Adrenal gland (tissue), 9 donors: ENCODE measurements at regions not wholly inside any gene's neighbourhood (a gene's known extent, or its start where the extent isn't known, plus 50 kb on each side); places are given as distances from the start of the nearest gene placed in this dataset.

Source experiments
- DNase-seq, 7 donors: peaks; one replicate each; pipeline ENCODE4 v3.0.0-alpha.2; 2019 to 2020
- H3K27ac ChIP-seq, 5 donors: fragments of 200-600 bp; sonication (generic) in 4 of 5; 1 replicate in 3 of 5; 2 replicates in 2 of 5; pipeline versions ENCODE4 v1.5.1 to v1.8.0; 2016 to 2020; ENCODE audit warnings: mild to moderate bottlenecking in 1 of 5
- H3K27me3 ChIP-seq: fragments of 200-600 bp; 2 replicates; pipeline ENCODE4 v1.8.0; 2021
- H3K36me3 ChIP-seq, 2 donors: fragments of 200-600 bp; replicated peaks in 1 of 2; 1 replicate in 1 of 2; 2 replicates in 1 of 2; pipeline versions ENCODE4 v1.5.1 to v1.8.0; 2018 to 2022
- H3K4me1 ChIP-seq, 2 donors: fragments of 200-600 bp; replicated peaks in 1 of 2; 1 replicate in 1 of 2; 2 replicates in 1 of 2; pipeline versions ENCODE4 v1.5.1 to v1.8.0; 2018 to 2021
- H3K4me3 ChIP-seq, 4 donors: fragments of 200-600 bp; sonication (generic) in 3 of 4; one replicate each; pipeline ENCODE4 v1.5.1; 2016 to 2018
- H3K9me3 ChIP-seq, 3 donors: fragments of 200-600 bp; sonication (generic) in 1 of 3; replicated peaks in 1 of 3; 1 replicate in 2 of 3; 2 replicates in 1 of 3; pipeline versions ENCODE4 v1.5.1 to v1.8.0; 2016 to 2021
- POLR2A ChIP-seq, 2 donors: fragments of 450-650 bp; IDR thresholded peaks; one replicate each; pipeline ENCODE4 v1.6.1; 2017; ENCODE audit warnings: antibody characterized with exemption in 2 of 2, mild to moderate bottlenecking in 2 of 2, moderate library complexity in 1 of 2
- WGBS, 4 donors: extraction: QIAGEN DNeasy Blood & Tissue Kit in 2 of 4; methylation state at CpG; one replicate each; pipeline versions ENCODE4 v1.1.5 to v1.1.7; 2013 to 2017; 5-methylcytosine and 5-hydroxymethylcytosine counted together
- intact Hi-C, 2 donors: fragments of 100-400 bp; cut with DNase I; formaldehyde crosslinking; loops; one replicate each; pipeline versions ENCODE4 v1.14.1 to v1.15.0; 2022 to 2023
- TF ChIP-seq, protein P1 (sequence below), 6 experiments: fragments of 450-650 bp in 4 of 6; fragments of 200-600 bp in 2 of 6; sonication (generic) in 1 of 6; IDR thresholded peaks; 1 replicate in 5 of 6; 2 replicates in 1 of 6; pipeline versions ENCODE4 v1.5.1 to v1.8.0; 2016 to 2021; ENCODE audit warnings: antibody characterized with exemption in 6 of 6, mild to moderate bottlenecking in 2 of 6, moderate library complexity in 1 of 6
- donor health status: healthy with polysubstance abuse.
- donor health status: Bipolar disorder and iron deficiency.
- donor health status: DM: yes; HTN: yes; CAD: no.
- donor health status: DM: no; HTN: no; CAD: no.
- donor health status: DM: no; HTN: no; CAD: no.

DNA sequence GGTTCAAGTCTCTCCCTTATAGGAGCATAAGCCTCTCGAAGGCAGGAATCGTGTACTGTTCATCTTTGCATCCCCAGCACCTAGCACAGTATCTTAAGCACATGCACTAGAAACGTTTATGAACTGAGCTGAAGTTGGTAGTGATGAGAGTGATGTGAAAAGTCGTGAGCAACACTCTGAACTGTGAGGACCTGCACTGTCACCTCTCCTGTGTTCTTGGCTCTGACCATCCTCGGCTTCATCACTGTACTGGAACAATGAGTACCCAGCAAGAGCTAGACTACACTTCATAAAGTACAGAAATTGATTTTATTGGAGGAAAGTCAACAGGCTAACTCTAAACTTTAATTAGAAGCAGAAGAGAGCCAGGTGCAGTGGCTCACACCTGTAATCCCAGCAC lies 473.6 kb downstream of the BCAT1 start:
- no peaks in the 10 kb centered on the region for H3K27me3 ChIP-seq
- H3K27ac ChIP-seq = no peak overlapping the region
- intact Hi-C loops = no loop called here
- no peaks in the 10 kb centered on the region for H3K4me1 ChIP-seq
- no peak for DNase-seq
- 66 to 88% (median 79%) methylated on average over 5 of the region's 5 CpGs for WGBS, 4 donors
- no peaks in the 10 kb centered on the region for H3K36me3 ChIP-seq
- H3K4me3 ChIP-seq = no peak overlapping the region
- no peak for TF ChIP-seq POLR2A (IDR thresholded peaks at IDR 0.05)
- TF ChIP-seq, protein P1, sequence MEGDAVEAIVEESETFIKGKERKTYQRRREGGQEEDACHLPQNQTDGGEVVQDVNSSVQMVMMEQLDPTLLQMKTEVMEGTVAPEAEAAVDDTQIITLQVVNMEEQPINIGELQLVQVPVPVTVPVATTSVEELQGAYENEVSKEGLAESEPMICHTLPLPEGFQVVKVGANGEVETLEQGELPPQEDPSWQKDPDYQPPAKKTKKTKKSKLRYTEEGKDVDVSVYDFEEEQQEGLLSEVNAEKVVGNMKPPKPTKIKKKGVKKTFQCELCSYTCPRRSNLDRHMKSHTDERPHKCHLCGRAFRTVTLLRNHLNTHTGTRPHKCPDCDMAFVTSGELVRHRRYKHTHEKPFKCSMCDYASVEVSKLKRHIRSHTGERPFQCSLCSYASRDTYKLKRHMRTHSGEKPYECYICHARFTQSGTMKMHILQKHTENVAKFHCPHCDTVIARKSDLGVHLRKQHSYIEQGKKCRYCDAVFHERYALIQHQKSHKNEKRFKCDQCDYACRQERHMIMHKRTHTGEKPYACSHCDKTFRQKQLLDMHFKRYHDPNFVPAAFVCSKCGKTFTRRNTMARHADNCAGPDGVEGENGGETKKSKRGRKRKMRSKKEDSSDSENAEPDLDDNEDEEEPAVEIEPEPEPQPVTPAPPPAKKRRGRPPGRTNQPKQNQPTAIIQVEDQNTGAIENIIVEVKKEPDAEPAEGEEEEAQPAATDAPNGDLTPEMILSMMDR (IDR thresholded peaks at IDR 0.05) = no peak
- no peaks in the 10 kb centered on the region for H3K9me3 ChIP-seq

DNA sequence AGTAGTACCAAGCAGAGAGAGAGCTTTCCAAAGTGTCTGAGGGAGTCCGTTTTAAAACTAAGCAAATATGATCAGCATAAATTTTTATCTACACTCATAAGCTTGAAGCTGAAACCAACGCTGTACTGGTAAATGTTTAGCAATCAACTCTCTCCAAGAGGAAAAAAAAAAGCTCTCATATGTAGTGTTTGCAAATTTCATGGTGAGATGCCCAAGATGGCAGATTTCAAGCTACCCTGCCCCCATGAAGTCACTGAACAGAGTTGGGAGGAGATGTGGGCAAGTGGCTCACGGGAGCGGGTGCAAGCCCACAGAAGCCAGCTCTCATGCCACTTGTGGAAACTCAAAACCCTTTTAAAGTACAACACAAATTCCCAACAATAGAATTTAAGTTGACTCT lies 475.8 kb downstream of the BCAT1 start:
- DNase-seq = no peak
- H3K4me3 ChIP-seq = no peak overlapping the region
- TF ChIP-seq, protein P1 (IDR thresholded peaks at IDR 0.05) = no peak
- no peak for TF ChIP-seq POLR2A (IDR thresholded peaks at IDR 0.05)
- intact Hi-C loops = no loop called here
- no peaks in the 10 kb centered on the region for H3K36me3 ChIP-seq
- no peaks in the 10 kb centered on the region for H3K9me3 ChIP-seq
- no peaks in the 10 kb centered on the region for H3K4me1 ChIP-seq
- no peak overlapping the region for H3K27ac ChIP-seq
- 73 to 87% (median 80%) methylated on average over 4 of the region's 4 CpGs for WGBS, 4 donors
- no peaks in the 10 kb centered on the region for H3K27me3 ChIP-seq

DNA sequence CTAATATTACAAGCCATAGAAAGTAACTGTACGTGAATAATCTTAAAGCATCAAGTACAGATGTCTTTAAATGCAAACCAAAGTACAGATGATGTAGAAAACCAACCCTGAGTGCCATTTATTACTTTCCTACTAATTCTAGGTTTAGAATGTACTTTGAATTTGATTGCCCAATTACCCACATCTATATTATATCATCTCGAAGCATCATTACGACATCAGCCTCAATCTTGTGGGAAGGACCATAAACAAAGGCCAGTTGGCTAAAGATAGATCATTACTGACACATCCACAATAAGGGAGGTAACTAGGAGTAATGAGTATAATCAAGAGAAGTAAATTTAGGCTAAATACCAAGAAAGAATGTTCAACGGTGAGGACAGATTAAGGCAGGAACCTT lies 478.9 kb downstream of the BCAT1 start:
- 71 to 79% (median 76%) methylated on average over 4 of the region's 4 CpGs for WGBS, 4 donors
- intact Hi-C loops = no loop called here
- no peaks in the 10 kb centered on the region for H3K9me3 ChIP-seq
- no peaks in the 10 kb centered on the region for H3K27me3 ChIP-seq
- no peaks in the 10 kb centered on the region for H3K4me1 ChIP-seq
- H3K36me3 ChIP-seq = no peaks in the 10 kb centered on the region
- TF ChIP-seq POLR2A (IDR thresholded peaks at IDR 0.05) = no peak
- TF ChIP-seq, protein P1 (IDR thresholded peaks at IDR 0.05) = no peak
- no peak overlapping the region for H3K27ac ChIP-seq
- DNase-seq = no peak
- no peak overlapping the region for H3K4me3 ChIP-seq

DNA sequence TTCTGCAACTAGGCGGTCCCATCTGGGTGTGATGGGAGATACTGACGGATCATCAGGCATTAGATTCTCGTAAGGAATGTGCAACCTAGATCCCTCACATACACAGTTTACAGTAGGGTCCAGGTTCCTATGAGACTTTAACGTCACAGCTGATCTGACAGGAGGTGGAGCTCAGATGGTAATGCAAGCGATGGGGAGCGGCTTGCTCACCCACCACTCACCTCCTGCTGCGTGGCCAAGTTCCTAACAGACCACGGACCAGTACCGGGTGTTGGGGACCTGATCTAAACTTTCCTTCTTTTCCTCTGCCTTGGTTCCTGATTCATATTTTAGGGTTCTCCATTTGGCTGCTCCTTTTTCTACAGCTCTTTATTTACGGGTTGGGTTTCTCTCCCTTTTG lies 479.8 kb downstream of the BCAT1 start:
- intact Hi-C loops = no loop called here
- Histone ChIP-seq H3K27ac (no peak overlapping the region), H3K36me3 (no peaks in the 10 kb centered on the region), H3K4me1 (no peaks in the 10 kb centered on the region), H3K9me3 (no peaks in the 10 kb centered on the region), H3K27me3 (no peaks in the 10 kb centered on the region), H3K4me3 (no peak overlapping the region)
- no peak for TF ChIP-seq POLR2A (IDR thresholded peaks at IDR 0.05)
- TF ChIP-seq, protein P1 (IDR thresholded peaks at IDR 0.05) = no peak
- DNase-seq = no peak
- WGBS, 4 donors = 73 to 93% (median 81%) methylated on average over 9 to 10 of the region's 10 CpGs
